Prostate gland (tissue), 2 donors: ENCODE measurements at regions not wholly inside any gene's neighbourhood (a gene's known extent, or its start where the extent isn't known, plus 50 kb on each side); places are given as distances from the start of the nearest gene placed in this dataset.

ENCODE experiments used
- DNase-seq: peaks from one replicate; pipeline ENCODE4 v3.0.0-alpha.2; 2019; ENCODE audit warnings: low spot score
- H3K27ac ChIP-seq, 2 donors: fragments of 200-600 bp; sonication (generic); 2 replicates each; pipeline ENCODE4 v1.5.1; 2017 to 2019
- H3K27me3 ChIP-seq: fragments of 200-600 bp; sonication (generic); replicated peaks from 2 replicates; pipeline ENCODE4 v1.5.1; 2019; ENCODE audit not compliant: insufficient read depth
- H3K36me3 ChIP-seq, 2 donors: fragments of 200-600 bp; sonication (generic); 1 replicate in 1 of 2; 2 replicates in 1 of 2; pipeline versions ENCODE4 v1.5.1 to v1.8.1; 2017 to 2019
- H3K4me1 ChIP-seq: fragments of 200-600 bp; sonication (generic); replicated peaks from 2 replicates; pipeline ENCODE4 v1.5.1; 2019
- H3K4me3 ChIP-seq, 2 donors: fragments of 200-600 bp; sonication (generic); 2 replicates each; pipeline ENCODE4 v1.5.1; 2017 to 2019
- H3K9me3 ChIP-seq: fragments of 200-600 bp; sonication (generic); 2 replicates; pipeline ENCODE4 v1.5.1; 2017
- CTCF ChIP-seq, 4 experiments: fragments of 200-600 bp in 2 of 4; fragments of 450-650 bp in 2 of 4; sonication (generic) in 2 of 4; IDR thresholded peaks; 1 replicate in 3 of 4; 2 replicates in 1 of 4; pipeline ENCODE4 v1.5.1; 2016 to 2019; ENCODE audit warnings: antibody characterized with exemption in 4 of 4, mild to moderate bottlenecking in 2 of 4, moderate library complexity in 2 of 4
- POLR2A ChIP-seq: fragments of 450-650 bp; IDR thresholded peaks from one replicate; pipeline ENCODE4 v1.6.1; 2016; ENCODE audit warnings: antibody characterized with exemption, mild to moderate bottlenecking
- POLR2AphosphoS5 ChIP-seq: sonication (generic); formaldehyde crosslinking; IDR thresholded peaks from one replicate; pipeline ENCODE4 v1.6.1; 2017; ENCODE audit warnings: antibody characterized with exemption
- WGBS: methylation state at CpG from one replicate; pipeline ENCODE4 v1.1.5; 2018; 5-methylcytosine and 5-hydroxymethylcytosine counted together
- intact Hi-C: fragments of 100-400 bp; cut with DNase I; formaldehyde crosslinking; loops from one replicate; pipeline ENCODE4 v1.14.2; 2022

- Histone ChIP-seq H3K4me1 (no peaks in the 10 kb centered on the region), H3K4me3 (no peak overlapping the region), H3K9me3 (no peaks in the 10 kb centered on the region), H3K27me3 (no peaks in the 10 kb centered on the region), H3K36me3 (no peaks in the 10 kb centered on the region), H3K27ac (no peak overlapping the region)
- TF ChIP-seq POLR2A (no peak), CTCF (IDR thresholded peaks at IDR 0.05) (no peak)
- no peak for DNase-seq
- intact Hi-C loops = no loop called here
- 51% methylated on average over 6 of the region's 6 CpGs for WGBS
Measured at GRCh38 chr2:118469103-118469502, 378.3 kb downstream of the EN1 start.

GRCh38 chr2:118464546-118465265 is 376.4 kb downstream of the INSIG2 start:
- H3K36me3 ChIP-seq = no peaks in the 10 kb centered on the region
- H3K9me3 ChIP-seq = no peaks in the 10 kb centered on the region
- intact Hi-C loops = no loop called here
- 65% methylated on average over 9 of the region's 9 CpGs for WGBS
- H3K4me1 ChIP-seq = no peaks in the 10 kb centered on the region
- DNase-seq = no peak
- H3K4me3 ChIP-seq = no peak overlapping the region
- H3K27ac ChIP-seq = no peak overlapping the region
- no peak for TF ChIP-seq POLR2A
- no peak for TF ChIP-seq CTCF (IDR thresholded peaks at IDR 0.05)
- TF ChIP-seq POLR2AphosphoS5 = no peak
- no peaks in the 10 kb centered on the region for H3K27me3 ChIP-seq

- no peak overlapping the region for H3K4me3 ChIP-seq
- 80% methylated on average over 3 of the region's 3 CpGs for WGBS
- TF ChIP-seq POLR2AphosphoS5 = no peak
- TF ChIP-seq POLR2A = no peak
- TF ChIP-seq CTCF (IDR thresholded peaks at IDR 0.05) = no peak
- no peak for DNase-seq
- H3K9me3 ChIP-seq = no peaks in the 10 kb centered on the region
- no peaks in the 10 kb centered on the region for H3K36me3 ChIP-seq
- H3K27me3 ChIP-seq = no peaks in the 10 kb centered on the region
- no peak overlapping the region for H3K27ac ChIP-seq
- intact Hi-C loops = no loop called here
- no peaks in the 10 kb centered on the region for H3K4me1 ChIP-seq
Measured at GRCh38 chr2:118464046-118464445, 375.8 kb downstream of the INSIG2 start.

GRCh38 chr2:118460425-118460824 is 372.2 kb downstream of the INSIG2 start:
- WGBS = 47% methylated on average over 5 of the region's 5 CpGs
- intact Hi-C loops = no loop called here
- DNase-seq = no peak
- H3K4me1 ChIP-seq = no peaks in the 10 kb centered on the region
- H3K36me3 ChIP-seq = no peaks in the 10 kb centered on the region
- no peaks in the 10 kb centered on the region for H3K27me3 ChIP-seq
- H3K9me3 ChIP-seq = no peaks in the 10 kb centered on the region
- H3K27ac ChIP-seq = no peak overlapping the region
- H3K4me3 ChIP-seq = no peak overlapping the region
- TF ChIP-seq POLR2A (no peak), POLR2AphosphoS5 (no peak), CTCF (IDR thresholded peaks at IDR 0.05) (no peak)

GRCh38 chr2:118459426-118459825 is 371.2 kb downstream of the INSIG2 start:
- no peak overlapping the region for H3K4me3 ChIP-seq
- H3K27ac ChIP-seq = no peak overlapping the region
- no peaks in the 10 kb centered on the region for H3K27me3 ChIP-seq
- no peak for DNase-seq
- no peaks in the 10 kb centered on the region for H3K9me3 ChIP-seq
- TF ChIP-seq POLR2AphosphoS5 (no peak), CTCF (IDR thresholded peaks at IDR 0.05) (no peak), POLR2A (no peak)
- H3K36me3 ChIP-seq = no peaks in the 10 kb centered on the region
- no peaks in the 10 kb centered on the region for H3K4me1 ChIP-seq
- intact Hi-C loops = no loop called here
- 96% methylated on average over 1 of the region's 1 CpG for WGBS
